HG02870 (cell line): ENCODE measurements at regions not wholly inside any gene's neighbourhood (a gene's known extent, or its start where the extent isn't known, plus 50 kb on each side); places are given as distances from the start of the nearest gene placed in this dataset.
"Not testable (repeated sequence)": the region's sequence is repeated elsewhere in the genome, so short reads cannot be mapped to it uniquely, and the experiment has no call there.

Experiments used
- ATAC-seq: cut with Tn5 transposase; IDR thresholded peaks from one replicate; pipeline ENCODE4 v1.9.1; 2021; ENCODE audit warnings: mild to moderate bottlenecking, moderate library complexity; ENCODE audit not compliant: unreplicated experiment

DNA sequence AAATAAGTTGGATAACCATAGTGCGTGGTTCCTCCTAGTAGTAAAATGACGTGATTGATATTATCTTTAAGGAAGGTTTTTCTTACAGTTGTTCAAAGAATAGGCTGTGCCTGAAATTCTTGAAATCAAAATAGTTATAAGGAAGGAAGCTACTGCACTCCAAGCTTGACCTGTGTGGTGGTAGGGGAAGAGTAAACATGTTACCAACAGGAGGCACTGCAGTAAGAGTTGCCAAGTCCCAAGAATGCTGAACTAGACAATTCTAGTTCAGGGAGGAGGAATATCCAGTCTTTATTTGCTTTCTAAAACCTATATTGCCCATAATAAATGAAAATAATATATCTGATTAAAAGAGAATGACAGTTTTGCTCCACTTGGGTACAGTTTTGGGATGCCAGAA lies 764.5 kb downstream of the TMTC2 start:
- ATAC-seq, result no peak

DNA sequence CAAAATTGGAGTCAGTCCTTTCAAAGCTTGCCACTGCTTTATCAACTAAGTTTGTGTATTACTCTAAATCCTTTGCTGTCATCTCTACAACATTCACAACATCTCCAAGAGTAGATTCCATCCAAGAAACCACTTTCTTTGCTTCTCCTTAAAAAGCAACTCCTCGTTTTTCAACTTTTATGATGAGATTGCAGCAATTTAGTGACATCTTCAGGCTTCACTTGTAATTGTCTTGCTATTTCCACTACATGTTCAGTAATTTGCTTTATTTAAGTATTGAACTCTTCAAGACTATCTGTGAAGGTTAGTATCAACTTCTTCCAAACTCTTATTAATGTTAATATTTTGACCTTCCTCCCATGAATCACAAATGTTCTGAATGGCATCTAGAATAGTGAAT lies 747.9 kb downstream of the TMTC2 start:
- ATAC-seq, result no peak

DNA sequence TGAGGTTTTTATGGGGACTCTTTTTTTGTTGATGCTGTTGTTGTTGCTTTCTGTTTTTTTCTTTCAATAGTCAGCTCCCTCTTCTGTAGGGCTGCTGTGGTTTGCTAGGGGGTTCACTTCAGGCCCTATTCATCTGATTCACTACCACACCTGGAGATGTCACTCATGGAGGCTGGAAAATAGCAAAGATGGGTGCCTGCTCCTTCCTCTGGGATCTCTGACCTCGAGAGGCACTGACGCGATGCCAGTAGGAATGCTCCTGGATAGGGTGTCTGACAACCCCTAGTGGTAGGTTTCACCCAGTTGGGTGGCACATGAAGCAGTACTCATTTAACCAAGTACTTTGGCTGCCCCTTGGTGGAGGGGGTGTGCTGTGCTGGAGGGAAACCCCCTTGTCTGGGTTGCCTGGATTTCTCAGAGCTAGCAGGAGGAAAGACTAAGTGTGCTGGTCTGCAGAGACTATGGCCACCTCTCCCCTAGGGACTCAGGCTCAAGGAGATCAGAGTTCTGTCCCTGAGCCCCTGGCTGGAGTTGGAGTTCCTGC lies 745.5 kb downstream of the TMTC2 start:
- ATAC-seq, result no peak

DNA sequence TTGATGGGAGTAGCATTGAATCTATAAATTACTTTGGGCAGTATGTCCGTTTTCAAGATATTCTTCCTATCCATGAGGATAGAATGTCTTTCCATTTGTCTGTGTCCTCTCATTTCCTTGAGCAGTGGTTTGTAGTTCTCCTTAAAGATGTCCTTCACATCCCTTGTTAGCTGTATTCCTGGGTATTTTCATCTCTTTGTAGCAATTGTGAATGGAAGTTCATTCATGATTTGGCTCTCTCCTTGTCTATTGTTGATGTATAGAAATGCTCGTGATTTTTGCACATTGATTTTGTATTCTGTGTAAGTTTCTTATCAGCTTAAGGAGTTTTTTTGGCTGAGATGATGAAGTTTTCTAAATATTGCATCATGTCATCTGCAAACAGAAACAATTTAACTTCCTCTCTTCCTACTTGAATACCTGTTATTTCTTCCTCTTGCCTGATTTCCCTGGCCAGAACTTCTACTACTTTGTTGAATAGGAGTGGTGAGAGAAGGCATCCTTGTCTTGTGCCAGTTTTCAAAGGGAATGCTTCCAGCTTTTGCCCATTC lies 741.0 kb downstream of the TMTC2 start:
- ATAC-seq, result not testable (repeated sequence)

DNA sequence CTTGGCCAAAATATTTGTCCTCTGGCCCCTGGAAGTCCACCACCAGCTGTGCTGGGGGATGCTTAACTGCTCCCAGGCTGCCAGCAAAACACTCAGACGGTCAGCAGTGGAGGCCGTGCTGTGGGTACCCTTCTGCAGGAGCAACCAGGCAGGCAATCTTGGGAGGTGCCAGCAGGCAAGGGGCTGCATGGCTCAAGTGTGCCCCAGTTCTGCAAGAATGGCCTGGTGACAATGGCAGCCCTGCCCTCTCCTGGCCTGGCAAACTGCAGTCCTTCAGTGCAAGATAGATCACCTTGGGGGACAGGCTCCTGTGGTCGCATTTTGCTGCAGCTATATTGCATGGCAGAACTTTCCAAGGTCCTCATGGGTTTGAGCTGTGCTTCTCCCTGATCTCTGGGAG lies 728.3 kb downstream of the TMTC2 start:
- no peak for ATAC-seq

DNA sequence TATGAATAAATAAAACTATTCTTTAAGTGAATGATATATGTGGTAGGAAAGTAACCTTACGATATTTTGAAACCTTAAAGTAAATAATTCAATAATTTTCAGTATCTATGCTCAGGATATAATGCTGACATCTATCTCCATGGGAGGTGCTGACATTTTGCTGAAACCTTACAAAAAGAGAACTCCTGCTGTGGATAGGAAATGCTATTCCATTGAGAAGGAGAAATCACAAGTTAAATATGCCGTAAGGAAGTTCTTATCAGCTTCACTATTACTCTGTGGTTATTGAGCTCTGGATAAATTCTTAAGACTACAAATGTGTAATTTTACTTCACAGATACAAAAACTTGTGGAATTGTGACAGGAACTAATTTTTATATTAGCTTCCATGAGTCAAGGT lies 722.1 kb downstream of the TMTC2 start:
- no peak for ATAC-seq

DNA sequence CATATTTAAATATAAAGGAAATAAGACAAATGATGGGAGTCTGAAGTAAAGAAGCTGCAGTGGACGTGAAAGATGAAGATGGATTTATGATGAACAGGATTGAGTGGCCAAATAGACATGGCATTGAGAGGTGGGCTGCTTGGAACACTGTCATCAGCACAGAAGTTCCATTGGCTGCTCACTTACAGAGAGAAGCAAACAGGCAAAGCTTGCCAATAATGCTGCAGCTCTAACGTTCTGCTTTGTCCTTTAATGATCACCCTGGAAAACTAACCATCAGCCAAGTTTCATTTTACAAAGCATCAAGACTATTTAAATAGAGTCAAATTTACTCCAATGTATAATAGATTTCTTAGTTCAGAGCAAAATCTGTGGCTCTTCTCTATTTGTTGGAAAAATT lies 721.4 kb downstream of the TMTC2 start:
- no peak for ATAC-seq

DNA sequence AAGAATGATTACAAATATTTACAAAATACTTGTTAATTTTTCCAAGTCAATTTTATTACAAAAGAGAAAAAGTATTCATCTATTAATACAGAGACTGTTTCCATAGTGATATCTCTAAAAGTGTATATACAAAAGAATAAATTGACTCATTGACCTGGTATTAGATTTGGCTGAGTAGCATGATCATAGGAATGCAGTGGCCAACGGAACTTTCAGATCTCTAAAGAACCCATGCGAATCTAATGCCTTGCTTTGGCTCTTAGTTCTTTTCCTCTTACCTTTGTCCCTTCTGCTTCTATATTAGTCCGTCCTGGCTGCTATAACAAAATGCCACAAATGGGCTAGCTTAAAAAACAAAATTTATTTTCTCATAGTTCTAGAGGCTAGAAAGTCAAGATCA lies 717.8 kb downstream of the TMTC2 start:
- ATAC-seq, result no peak

DNA sequence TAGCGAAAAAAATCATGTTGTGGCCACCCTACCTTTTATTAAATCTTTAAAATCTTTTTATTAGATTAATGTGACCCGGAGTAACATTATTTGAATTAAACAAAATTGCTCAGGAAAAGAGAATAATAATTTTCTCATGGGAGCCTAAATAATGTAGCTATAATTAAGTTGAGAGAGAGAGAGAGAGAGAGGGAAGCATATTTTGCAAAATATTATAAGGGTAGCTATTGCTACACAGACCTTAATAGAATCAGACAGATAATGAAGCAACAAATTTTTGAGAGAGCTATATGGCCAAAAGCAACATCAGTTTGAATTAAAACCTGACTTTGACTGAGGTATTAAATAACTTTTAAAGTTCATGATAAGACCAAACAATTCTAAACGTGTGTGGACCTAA lies 703.5 kb downstream of the TMTC2 start:
- ATAC-seq, result no peak

DNA sequence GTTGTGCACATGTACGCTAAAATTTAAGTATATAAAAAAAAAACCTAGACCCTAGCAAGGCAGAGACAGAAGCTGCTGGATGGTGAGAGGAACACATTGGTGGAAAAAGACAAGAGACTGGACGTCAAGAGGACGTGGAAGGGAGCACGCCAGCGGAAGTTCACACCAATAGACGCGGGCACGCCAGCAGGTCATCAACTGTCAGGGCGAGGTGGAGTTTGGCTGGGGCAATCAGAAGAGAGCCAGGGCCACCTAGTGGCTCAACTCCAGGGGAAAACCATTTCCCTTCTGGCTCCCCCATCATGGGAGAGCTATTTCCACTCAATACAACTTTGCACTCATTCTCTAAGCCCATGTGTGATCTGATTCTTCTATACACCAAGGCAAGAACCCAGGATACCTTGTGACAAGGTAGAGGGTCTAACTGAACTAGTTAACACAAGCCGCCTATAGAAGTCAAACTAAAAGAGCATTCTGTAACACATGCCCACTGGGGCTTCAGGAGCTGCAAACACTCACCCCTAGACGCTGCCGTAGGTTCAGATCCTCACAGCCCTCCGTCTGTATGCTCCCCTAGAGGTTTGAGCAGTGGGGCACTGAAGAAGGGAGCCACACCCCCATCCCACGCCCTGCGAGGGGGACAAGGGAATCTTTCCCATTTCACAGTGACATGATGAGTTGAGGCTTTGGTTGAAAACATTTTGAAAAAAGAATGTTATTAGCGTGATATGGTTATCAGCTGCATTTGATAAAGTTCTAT lies 702.7 kb downstream of the TMTC2 start:
- ATAC-seq, result peak; percentile 41

DNA sequence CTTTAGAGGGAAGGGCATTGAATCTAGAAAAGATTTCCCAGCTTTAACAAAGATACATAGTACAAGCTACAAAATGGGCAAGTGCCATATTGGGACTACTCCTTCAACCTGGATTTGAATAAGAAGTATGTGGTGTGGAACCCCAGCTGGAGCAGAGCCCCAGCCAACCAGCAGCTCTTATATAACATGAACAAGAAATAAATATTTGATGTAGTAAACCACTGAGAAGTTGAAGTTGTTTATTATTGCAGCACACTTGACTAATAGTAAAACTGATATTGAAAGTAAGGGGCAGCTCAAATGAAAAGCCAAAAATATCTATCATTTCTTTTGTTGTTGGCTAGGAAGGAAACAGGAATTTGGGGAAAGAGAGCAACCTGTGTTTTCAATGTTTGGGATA lies 701.8 kb downstream of the TMTC2 start:
- no peak for ATAC-seq

DNA sequence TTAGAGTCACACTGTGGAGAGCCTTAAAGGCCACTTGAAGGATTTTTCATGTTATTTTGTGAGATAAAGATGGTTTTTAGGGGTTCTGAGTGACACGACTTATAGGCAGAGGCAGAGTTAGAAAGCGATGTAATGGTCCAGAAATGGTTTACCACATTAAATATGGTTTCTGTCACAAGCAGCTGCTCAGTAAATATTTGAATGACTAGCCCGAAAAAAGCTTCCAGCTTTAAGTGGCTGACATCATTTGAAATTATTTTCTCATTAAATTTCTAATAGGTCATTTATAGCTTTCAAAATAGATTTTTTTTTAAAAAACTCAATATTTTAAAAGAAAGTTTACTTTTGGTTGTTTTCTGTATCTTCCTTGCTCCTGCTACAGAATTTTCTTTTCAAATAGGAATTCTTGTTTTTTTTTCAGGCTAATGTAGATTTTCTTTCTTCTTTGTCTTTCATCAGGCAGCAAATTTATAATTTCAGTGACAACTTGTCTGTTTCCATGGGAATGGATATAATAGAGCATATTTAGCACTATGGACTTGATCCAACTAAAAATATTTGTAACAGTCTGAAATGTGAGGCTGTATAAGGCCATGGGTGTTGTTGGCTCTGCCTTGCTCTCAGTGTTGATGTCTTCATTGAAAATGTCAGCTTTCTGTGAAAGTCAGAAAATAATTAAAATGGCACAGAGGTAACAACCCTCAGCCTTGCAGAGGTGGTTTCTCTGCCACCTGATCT lies 700.0 kb downstream of the TMTC2 start:
- ATAC-seq, result no peak

DNA sequence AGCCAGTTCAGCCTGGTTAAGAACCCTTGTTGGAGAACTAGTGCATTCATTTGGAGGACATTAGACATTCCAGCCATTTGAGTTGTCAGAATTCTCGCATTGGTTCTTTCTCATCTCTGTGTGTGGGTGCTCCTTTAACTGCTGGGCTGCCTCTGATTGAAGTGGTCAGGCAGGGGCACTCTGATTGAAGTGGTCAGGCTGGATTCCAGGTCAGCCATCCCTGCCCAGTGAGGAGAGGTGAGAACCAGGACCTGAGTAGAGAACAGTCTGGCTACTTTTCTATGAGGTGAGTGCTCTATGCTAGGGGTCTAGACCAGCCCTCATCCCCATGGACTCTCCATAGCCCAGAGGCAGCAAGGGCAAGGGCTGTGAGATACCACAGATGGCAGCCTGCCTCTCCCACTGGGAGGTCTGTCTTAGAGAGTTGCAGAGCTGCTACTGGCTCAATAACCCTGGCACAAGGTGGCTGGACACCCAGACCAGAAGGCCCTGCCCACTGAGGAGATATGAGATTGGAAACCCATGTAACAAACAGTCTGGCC lies 691.6 kb downstream of the TMTC2 start:
- no peak for ATAC-seq

DNA sequence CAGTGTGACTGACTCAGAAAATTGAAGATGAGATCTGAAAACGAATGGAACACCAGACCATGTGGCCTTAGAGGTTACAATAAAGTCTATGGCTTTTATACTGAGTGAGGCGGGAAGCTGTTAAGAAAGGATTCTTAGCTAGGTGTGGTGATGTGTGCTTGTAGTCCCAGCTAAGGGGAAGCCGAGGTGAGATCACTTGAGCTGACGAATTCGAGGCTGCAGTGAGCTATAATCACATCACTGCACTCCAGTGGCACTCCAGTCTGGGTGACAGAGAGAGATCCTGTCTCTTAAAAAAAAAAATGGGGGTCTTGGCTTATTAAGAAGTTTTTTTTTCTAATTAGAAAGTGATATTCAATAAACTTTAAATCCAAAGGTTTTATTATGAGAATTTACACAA lies 678.6 kb downstream of the TMTC2 start:
- no peak for ATAC-seq

DNA sequence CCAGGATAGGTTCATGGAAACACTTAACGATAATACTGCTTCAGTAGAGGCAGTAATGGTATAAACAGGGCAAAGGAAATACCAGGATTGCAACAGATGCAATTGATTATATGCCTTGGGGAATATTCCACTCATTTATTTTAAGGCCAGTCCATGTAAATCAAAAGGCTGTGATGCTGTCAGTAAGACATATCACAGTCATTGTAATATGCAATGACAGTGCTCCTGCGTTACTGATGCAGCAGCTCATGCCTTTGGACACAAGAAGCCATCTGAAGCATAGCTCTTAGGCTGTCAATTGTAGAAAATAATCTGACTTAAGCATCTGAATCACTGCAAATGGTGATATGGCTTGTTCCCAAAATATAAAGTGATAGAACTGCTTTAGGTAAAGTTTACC lies 674.8 kb downstream of the TMTC2 start:
- no peak for ATAC-seq

DNA sequence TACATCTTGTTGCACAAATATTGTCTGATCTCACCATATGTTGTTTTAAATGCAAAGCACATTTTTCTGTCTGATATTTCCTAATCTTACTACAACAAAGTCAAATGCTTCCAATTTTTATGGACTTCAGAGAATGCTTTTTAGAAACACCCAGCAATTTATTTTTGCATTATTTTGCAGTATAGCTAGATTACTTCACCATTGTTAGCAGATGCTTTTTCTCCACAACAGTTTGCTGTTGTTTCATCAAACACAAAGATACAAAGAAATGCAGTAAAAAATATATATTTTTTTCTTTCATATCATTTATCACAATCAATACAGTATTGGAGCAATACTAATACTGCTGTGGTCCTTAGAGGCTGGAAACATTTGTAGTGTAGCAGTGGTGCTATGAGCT lies 674.4 kb downstream of the TMTC2 start:
- ATAC-seq, result no peak

DNA sequence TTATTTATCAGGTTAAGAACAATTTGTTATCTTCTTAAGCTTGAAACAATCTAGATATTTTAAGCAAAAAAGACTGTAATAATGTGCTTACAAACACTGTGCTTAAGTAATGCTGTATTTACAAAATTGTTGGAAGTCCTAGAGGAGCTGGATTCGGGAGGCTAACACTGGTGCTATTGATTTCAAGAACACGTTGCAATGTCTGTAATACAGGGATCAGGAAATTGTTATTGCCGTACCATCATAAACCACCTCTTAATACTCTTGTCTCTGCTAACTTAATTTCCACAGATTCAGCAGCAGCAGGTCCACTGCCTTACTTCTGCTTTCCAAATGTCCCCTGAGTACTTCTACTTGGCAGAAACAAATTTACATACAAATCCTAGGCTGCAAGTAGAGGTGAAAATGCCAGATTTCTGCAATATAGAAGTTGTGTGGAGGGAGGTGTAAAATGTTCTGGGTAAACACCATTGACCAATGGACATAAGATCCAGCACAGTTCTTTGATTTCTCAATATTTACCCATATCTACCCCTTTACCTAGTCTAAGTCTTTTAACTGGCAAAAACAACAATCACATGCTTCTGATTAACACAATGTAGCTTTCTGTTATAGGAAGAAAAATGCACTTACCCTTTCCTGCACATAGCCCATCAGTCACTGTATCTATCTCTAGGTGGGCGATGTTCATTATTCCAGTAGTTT lies 663.4 kb downstream of the TMTC2 start:
- ATAC-seq, result no peak

DNA sequence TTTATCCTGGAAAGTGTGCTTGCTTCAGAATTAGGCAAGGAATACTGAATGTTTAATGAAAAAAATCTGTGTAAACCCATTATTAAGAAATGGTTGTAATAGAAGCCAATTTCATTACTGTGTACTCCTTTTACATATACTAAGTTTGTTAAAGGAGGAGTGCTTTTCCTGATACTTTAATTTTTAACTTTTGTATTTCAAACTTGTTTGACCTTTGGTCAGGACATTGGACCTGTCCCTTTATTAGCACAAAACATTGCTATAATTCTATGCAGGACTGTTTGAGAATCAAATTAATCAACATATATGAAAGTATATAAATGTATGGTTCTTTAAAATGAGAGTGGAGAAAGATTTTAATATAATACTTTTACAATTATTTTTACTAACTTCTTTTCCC lies 659.6 kb downstream of the TMTC2 start:
- no peak for ATAC-seq

DNA sequence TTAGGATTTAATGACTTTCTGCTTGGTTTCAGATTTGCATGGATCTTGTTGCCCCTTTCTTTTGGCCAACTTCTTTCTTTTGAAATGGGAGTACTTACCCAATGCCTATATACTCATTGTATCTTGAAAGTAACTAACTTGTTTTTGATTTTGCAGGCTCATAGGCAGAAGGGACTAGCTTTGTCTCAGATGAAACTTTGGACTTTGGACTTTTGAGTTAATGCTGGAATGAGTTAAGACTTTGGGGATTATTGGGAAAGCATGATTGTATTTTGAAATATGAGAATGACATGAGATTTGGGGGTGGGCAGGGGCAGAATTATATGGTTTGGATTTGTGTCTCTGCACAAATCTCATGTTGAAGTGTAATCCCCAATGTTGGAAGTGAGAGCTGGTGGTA lies 657.1 kb downstream of the TMTC2 start:
- ATAC-seq, result no peak

DNA sequence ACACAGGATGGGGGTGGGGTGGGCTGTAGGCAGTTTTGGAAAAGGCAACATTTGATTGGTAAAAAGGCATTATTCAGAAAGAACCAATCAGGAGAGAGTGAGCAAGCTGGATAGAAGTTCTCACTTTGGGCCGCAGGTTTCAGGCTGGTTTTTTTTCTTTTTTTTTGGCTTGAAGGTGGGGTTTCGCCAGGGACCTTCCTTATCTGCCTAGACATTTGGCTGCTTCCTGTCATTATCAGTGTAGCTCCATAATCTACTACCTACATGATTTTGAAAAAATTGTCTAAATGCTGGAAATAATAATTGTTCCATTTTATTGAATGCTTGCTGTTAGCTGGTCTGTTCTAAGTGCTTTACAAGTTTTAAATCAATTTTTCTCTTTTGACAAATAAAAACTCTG lies 649.0 kb downstream of the TMTC2 start:
- no peak for ATAC-seq

DNA sequence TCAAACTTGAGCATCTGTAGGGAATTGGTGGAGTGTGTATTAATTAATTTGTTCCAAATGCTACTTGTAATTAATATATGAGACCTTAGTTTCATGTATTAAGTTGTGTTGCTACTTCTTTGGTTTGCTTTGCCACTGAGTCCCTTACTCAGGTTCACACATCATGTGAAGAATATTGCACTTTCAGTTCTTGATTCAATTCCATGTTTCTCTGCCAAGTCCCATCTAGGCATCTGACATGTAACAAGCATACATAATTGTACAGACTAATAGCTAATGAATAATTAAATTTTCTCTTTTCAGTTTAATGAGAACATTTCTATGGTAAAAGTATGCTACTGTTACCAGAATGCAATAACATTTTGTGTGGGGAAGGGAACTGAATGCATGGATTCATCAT lies 640.0 kb downstream of the TMTC2 start:
- ATAC-seq, result no peak
